ENCODE measurements at regions not wholly inside any gene's neighbourhood (a gene's known extent, or its start where the extent isn't known, plus 50 kb on each side); places are given as distances from the start of the nearest gene placed in this dataset.

DNA sequence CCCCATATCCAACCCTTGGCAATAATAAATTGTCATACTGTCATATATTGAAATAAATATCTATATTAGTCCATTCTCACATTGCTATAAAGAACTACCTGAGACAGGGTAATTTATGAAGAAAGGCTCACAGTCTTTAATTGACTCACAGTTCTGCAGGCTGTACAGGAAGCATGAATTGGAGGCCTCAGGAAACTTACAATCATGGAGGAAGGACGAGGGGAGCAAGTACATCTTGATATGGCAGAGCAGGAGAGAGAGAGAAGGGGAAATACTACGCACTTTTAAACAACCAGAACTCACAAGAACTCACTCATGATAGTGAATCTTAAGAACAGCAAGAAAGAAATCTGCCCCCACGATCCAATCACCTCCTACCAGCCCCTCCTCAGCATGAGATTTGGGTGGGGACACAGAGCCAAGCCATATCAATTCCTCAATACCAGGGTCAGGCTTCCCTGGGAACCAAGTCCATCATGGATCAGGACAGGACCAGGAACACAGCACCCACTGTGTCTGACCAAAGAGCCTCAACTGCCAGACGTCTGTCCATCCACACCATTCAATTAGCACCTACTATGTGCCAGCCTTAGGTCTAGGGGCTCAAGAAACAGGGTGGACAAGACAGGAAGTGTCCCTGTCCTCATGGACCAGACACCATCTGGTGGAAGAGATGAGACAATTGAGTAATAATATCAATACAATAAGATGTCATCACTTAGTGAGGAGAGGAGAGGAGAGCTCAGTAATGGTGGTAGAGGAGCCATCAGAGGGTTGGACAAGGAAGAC is 56.9 kb upstream of the TOP3B start:
- DNase-seq (ENCODE audit: low read depth in 2 of 2), result no peak

DNA sequence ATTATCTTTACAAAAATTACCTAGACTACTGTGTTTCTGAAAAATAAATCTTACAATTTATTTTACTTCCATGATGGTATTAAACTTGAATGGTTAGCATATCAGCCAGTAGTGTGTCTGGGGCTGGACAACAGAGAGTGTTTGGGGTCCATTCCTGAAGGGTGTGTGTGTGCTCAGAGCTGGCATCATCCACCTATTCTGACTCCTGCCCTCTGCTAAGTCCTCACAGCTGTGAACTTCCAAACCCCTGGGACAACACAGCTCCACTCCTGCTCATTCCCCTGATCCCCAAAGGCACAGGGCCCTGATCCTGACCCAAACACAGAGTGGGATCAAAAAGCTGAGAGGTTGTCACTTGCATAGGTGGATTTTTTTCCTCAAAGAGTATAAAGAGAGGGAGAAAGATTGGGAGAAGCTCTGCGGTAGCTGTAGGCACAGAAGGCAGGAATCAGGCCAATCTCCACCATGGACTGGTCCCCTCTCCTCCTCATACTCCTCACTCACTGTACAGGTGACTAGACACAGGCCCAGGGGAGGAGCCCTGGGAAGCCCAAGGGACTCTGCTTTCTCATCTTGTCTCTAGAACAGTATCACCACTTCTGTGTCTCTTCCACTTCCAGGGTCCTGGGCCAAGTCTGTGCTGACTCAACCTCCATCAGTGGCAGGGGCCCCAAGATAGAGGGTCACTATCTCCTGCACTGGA is 55.7 kb upstream of the TOP3B start:
- no peak for DNase-seq (ENCODE audit: low read depth in 2 of 2)

- no peak for DNase-seq (ENCODE audit: low read depth in 2 of 2)
Observed at GRCh38 chr22:22037740-22038139, 55.2 kb upstream of the TOP3B start.

DNA sequence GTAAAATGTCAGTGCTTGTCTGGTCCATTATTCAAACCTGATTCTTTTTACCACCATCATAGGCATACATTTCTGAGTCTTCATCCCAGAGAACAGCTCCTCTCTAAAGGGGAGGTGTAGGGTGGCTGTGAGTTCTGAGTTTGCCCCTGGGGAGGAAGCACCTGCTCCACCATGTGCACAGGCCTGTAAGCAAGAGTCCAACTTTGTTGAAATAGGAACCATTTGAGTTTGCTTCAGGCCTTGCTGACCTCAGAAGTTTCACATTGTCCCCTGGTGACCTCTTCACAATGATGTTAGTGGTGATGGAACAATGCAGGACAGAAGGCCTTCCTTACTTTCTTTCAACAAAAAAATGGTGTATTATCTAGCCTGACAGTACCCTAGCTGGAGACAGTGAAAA is 54.6 kb upstream of the TOP3B start:
- no peak for DNase-seq (ENCODE audit: low read depth in 2 of 2)

DNA sequence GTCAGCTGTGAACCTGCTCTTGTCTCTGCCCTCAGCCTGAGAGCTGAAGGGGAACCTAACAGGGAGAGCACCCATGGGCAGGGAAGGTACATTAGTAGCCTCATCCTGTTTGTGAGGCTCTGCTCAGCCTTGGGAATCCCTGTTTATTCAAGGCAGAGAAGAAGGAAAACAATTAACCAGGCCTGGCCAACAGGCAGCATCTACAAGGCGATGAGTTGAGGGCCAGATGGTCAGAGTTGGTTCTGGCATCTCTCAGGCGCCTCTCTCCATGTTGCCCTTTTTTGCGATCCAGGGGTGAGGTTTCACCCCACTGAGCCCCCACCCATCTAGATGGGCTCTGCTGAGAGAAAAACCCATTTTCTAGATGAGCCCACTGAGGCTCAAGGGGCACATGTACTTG is 54.0 kb upstream of the TOP3B start:
- no peak for DNase-seq (ENCODE audit: low read depth in 2 of 2)

DNA sequence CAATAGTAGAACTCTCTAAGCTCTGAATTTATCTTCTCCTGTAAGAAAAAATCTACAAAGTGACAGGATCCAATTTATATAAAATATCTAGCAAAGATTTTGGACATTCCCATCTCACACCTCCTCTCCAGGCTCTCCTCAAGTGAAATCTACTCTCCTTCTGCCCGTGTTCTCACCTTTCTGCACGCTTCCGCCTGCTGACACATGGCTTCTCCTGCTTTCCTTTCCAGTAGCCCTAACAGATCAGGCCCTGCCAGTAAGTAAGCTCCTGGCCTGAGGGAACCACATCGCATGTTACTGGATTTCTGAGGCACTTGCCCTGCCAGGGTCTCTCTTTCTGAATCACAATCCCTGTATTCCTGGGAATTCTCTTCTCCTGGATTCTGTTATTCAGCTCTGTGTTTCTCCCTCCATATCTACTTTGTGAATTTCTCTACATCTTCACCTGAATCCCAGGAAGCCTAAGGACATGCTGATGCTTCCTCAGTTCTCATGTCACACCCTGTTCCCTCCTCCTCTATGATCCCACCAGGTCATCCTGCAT is 53.3 kb upstream of the TOP3B start:
- DNase-seq (ENCODE audit: low read depth in 2 of 2), result no peak

- DNase-seq (ENCODE audit: low read depth in 2 of 2), result no peak
Observed at GRCh38 chr22:22035203-22035602, 52.6 kb upstream of the TOP3B start.

DNA sequence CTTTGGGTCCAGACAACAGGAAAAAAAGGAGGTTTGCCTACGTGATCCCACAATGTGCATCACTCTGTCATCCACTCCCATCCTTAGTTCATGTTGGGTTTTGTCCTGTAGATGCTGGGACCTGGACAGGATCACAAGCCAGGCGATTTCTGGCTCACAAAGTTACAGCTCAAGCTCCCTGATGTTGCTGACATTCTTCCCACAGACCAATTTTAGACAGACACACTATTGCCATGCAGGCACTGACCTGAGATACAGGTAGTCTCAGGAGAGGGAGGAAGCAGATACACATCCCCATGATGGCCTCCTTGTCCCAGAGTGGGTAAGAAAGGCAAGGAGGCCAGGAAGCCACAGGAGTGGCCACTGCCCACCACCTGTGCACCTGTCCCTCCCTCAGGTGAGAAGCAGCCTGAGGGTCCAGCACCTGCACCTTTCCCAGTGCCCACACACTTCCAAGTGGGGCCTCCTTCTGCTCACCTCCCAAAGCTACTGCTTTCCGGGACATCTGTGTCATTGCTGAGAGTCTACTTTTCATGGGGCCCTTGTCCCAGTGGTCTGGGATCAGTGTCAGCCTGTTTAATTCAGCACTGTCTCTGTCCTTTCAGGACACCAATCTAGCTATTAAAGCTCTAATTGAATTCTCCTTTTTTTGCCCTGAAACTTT is 52.0 kb upstream of the TOP3B start:
- DNase-seq (ENCODE audit: low read depth in 2 of 2), result no peak

DNA sequence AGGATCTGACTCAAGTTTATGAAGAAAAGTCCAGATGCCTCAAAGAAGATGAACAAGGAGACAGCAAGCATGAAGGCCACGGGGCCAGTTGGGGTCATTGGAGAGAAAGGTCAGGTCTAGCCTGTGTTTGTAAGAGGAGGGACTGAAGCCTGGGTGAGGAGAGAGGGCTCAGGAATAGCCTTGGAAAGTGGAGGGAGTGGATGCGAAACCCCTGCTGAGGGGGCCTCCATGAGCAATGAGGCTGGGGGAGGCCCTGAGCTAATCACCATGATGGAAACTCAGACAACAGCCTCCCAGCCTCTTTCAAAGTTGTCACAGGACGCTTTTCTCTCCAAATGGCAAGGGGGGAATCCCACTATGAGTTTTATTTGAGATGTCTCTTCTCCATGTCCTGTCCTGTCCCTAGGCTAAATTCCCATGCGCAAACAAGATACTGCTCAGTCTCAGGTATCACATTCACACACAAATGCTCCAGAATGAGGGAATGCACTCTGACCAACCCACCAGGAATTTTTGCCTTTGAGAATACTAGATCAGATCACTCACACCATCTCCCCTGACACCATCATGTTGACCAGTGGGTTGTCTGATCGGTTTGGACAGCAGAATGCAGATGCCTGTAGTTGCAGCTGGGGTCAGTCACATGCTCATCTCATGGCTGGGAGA is 51.3 kb upstream of the TOP3B start:
- no peak for DNase-seq (ENCODE audit: low read depth in 2 of 2)

GRCh38 chr22:22032906-22033802 is 50.6 kb upstream of the TOP3B start:
- no peak for DNase-seq (ENCODE audit: low read depth in 2 of 2)

GRCh38 chr22:22032099-22032905 is 49.7 kb upstream of the TOP3B start:
- DNase-seq (ENCODE audit: low read depth in 2 of 2), result no peak
